Inflammatory macrophage treated with lipopolysaccharide for 1 hour (primary cell): ENCODE measurements at regions not wholly inside any gene's neighbourhood (a gene's known extent, or its start where the extent isn't known, plus 50 kb on each side); places are given as distances from the start of the nearest gene placed in this dataset.
A peak's percentile ranks its signal among the peaks of the same experiment; 100 is the strongest.
"Not testable (repeated sequence)": the region's sequence is repeated elsewhere in the genome, so short reads cannot be mapped to it uniquely, and the experiment has no call there.

Experiments used
- DNase-seq, 2 donors: peaks; one replicate each; pipeline ENCODE4 v3.0.0-alpha.2; 2020 to 2022

- DNase-seq, result no peak
Measured at GRCh38 chr2:60230596-60230995, 322.9 kb downstream of the BCL11A start.

- DNase-seq, result no peak
Measured at GRCh38 chr2:60230037-60230436, 323.4 kb downstream of the BCL11A start.

GRCh38 chr2:60226943-60227342, 326.5 kb downstream of the BCL11A start:
- DNase-seq, result peak; percentile 5 to 17

- DNase-seq, result no peak
Measured at GRCh38 chr2:60226191-60226590, 327.3 kb downstream of the BCL11A start.

- no peak for DNase-seq
Measured at GRCh38 chr2:60223859-60224258, 329.6 kb downstream of the BCL11A start.

- peak; percentile 59 to 79 for DNase-seq
Measured at GRCh38 chr2:60221098-60221497, 332.4 kb downstream of the BCL11A start.

- DNase-seq, result no peak
Measured at GRCh38 chr2:60219536-60219935, 333.9 kb downstream of the BCL11A start.

- DNase-seq, result no peak
Measured at GRCh38 chr2:60216452-60216995, 336.9 kb downstream of the BCL11A start.

- no peak for DNase-seq
Measured at GRCh38 chr2:60215386-60215901, 338.0 kb downstream of the BCL11A start.

- DNase-seq, result no peak
Measured at GRCh38 chr2:60214626-60214875, 338.9 kb downstream of the BCL11A start.

- peak; percentile 62 to 74 for DNase-seq
Measured at GRCh38 chr2:60213865-60214625, 339.4 kb downstream of the BCL11A start.

GRCh38 chr2:60212181-60212945, 341.1 kb downstream of the BCL11A start:
- DNase-seq, result no peak

- not testable (repeated sequence) for DNase-seq
Measured at GRCh38 chr2:60189006-60189405, 364.4 kb downstream of the BCL11A start.

- no peak for DNase-seq
Measured at GRCh38 chr2:60175290-60175689, 378.2 kb downstream of the BCL11A start.

- no peak for DNase-seq
Measured at GRCh38 chr2:60174146-60174545, 379.3 kb downstream of the BCL11A start.

GRCh38 chr2:60172801-60173200, 380.7 kb downstream of the BCL11A start:
- DNase-seq, result no peak

GRCh38 chr2:60170272-60170671, 383.2 kb downstream of the BCL11A start:
- no peak for DNase-seq

- DNase-seq, result peak in 1 of 2 donors; percentile 12
Measured at GRCh38 chr2:60168247-60168646, 385.2 kb downstream of the BCL11A start.

GRCh38 chr2:60167089-60167488, 386.4 kb downstream of the BCL11A start:
- DNase-seq, result no peak

- no peak for DNase-seq
Measured at GRCh38 chr2:60163691-60164090, 389.8 kb downstream of the BCL11A start.

- DNase-seq, result no peak
Measured at GRCh38 chr2:60159519-60159918, 393.9 kb downstream of the BCL11A start.

- DNase-seq, result no peak
Measured at GRCh38 chr2:60158262-60158661, 395.2 kb downstream of the BCL11A start.

GRCh38 chr2:60157283-60157682, 396.2 kb downstream of the BCL11A start:
- DNase-seq, result no peak

GRCh38 chr2:60154142-60154541, 399.3 kb downstream of the BCL11A start:
- DNase-seq, result peak; percentile 41 to 78
